ENCODE measurements at regions not wholly inside any gene's neighbourhood (a gene's known extent, or its start where the extent isn't known, plus 50 kb on each side); places are given as distances from the start of the nearest gene placed in this dataset.

- TF ChIP-seq CTCF (conservative IDR thresholded peaks at IDR 0.05; ENCODE audit: low read depth, low read length) (no peak), EZH2 (IDR thresholded peaks at IDR 0.05; ENCODE audit: low read length, unreplicated experiment) (no peak), EZH2phosphoT487 (IDR thresholded peaks at IDR 0.05; ENCODE audit: borderline replicate concordance, low read length) (no peak)
Measured at GRCh38 chr6:144392536-144392935, 107.4 kb downstream of the UTRN start.

Measured in PC-3 (cell line).